ENCODE measurements at regions not wholly inside any gene's neighbourhood (a gene's known extent, or its start where the extent isn't known, plus 50 kb on each side); places are given as distances from the start of the nearest gene placed in this dataset.
A peak's percentile ranks its signal among the peaks of the same experiment; 100 is the strongest.

DNA sequence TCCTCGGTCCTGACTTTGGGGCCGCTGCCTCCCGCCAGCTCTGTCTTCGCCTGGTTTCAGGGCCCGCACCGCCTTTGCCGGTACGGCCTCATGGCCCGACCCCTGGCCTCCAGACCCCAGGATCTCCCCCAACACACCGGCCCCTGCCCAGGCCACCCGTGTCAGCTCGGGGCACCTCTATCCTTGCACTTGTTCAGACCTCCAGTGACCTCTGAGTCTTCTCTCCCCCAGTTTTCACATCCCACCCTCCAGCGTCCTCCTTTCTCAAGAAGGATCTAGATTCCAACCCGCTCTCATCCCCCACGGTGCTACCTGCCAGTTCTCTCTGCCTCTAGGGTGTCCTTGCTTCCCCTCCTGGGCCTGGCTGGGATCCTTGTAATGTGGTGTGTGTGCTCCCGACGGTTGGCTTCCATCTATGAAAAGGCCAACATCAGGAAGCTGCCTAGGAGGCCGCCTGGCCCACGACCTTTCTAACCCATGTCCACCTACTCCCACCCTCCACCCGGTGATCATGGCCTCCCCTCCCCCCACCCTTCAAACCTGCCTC lies 61.1 kb downstream of the SPATA31C2 start:
- DNase-seq: no peak

DNA sequence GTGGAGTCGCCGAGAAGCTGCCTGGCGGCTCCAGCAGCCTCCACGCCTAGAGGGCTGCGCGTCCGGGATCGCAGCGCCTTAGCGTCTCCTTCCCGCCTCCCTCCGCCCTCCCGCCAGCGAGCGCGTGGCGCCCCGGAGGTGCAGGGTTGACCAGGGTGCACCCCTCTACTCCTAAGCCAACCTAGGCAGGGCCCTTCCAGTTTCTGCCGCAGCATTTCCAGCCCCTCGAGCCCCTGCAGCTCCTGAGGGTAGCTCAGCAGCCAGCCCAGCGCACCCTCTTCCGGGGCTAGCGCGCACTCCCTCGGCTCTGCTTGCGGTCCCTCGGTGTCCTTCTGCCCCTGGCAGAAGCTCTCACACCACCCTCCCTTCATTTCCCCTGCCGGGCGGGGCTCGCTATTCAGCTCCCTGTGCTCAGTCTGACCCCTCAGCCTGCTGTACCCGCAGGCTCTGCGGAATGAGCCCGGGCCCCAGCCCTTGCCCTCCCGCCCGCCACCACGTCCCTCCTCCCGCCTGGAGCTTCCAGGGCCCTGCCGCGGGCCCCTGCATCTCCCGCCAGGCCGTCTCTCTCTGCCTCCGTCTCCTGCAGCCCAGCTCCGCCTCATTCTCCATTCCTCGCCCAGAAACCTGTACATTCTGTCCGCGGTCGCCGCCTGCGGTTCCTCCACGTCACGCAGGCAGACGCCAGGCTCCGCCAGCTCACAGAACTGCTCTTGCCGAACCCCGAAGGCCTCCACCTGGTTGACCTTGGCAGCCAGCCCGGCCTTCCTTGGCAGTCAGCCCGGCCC lies 61.8 kb downstream of the SPATA31C2 start:
- DNase-seq: peak; percentile 53

DNA sequence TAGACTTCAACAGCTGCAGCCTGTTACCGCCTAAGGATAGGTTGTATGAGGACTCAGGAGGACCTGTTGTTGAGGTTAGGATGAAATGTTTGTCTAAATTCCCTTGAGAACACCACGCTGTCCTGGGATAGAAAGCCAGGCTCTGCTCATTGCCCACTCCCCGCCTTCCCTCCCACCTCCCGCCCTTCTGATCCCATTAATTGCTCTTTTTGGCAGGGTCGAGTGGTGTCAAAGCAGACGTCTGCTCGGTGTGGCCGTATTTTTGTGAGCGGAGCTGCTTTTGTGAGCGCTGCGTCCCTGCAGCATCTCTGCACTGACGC lies 62.3 kb downstream of the SPATA31C2 start:
- no peak for DNase-seq

GRCh38 chr9:88075506-88075905 lies 62.8 kb downstream of the SPATA31C2 start:
- no peak for DNase-seq

DNA sequence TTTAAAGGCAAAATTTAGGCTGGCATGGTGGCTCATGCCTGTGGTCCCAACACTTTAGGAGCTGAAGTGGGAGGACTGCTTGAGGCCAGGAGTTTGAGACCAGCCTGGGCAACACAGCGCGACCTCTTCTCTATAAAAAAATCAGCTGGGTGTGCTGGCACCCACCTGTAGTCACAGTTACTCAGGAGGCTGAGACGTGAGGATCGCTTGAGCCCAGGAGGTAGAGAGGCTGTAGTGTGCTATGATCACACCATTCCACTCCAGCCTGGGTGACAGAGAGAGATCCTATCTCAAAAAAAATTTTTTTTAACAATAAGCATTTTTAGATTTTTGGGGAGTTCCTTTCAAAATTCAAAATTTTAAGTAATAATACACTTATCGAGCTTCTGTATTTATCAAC lies 63.3 kb downstream of the SPATA31C2 start:
- no peak for DNase-seq

DNA sequence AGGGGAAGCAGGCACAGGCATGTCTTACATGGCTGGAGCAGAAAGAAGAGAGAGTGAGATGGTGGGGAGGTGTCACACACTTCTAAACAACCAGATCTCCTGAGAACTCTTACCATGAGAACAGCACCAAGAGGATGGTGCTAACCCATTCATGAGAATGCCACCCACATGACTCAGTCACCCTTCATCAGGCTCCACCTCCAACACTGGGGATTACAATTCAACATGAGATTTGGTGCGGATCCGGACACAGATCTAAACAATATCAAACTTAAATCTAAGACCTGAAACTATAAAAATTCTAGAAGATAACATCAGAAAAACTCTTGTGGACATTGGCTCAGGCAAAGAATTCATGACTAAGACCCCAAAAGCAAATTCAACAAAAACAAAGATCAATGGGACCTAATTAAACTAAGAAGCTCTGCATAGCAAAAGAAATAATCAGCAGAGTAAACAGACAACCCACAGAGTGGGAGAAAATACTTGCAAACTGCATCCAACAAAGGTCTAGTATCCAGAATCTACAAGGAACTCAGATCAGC lies 65.4 kb downstream of the SPATA31C2 start:
- DNase-seq: no peak

- DNase-seq: no peak
These were observed 66.9 kb downstream of the SPATA31C2 start for GRCh38 chr9:88071331-88071730.

GRCh38 chr9:88065619-88066018 lies 72.7 kb downstream of the SPATA31C2 start:
- DNase-seq: no peak

GRCh38 chr9:88064554-88064953 lies 73.7 kb downstream of the SPATA31C2 start:
- DNase-seq: no peak

- DNase-seq: no peak
These were observed 77.5 kb downstream of the SPATA31C2 start for GRCh38 chr9:88060746-88061145.

DNA sequence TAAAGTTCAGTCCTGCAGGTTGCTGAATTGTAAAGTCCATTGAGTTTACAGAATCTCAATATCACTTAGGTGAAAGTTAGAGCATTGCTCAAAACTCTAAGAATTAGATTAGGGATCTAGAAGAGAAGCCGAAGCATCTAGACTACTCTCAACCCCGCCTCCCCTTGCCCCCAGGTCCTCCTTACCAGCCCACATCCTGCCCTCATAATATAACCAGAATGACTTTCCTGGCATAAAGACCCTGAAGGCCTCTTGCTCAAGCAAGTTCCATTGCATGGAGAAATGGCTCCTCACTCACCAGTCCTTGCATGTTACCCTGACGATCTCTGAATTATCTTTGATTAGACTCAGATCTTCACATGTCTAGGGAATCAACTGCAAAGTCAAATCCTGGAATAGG lies 78.8 kb downstream of the SPATA31C2 start:
- no peak for DNase-seq

DNA sequence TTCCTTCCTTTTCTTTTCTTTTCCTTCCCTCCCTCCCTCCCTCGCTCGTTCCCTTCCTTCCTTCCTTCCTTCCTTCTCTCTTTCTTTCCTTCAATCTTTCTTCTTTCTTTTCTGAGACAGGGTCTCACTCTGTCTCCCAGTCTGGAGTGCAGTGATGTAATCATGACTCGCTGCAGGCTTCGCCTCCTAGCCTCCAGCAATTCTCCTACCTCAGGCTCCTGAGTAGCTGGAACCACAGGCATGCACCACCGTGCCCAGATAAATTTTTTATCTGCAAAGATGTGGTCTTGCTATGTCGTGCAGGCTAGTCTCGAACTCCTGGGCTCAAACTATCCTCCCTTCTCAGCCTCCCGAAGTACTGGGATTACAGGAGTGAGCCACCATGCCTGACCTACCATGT lies 81.4 kb downstream of the SPATA31C2 start:
- DNase-seq: no peak

GRCh38 chr9:88053856-88054501 lies 79.6 kb upstream of the CDK20 start:
- DNase-seq: no peak

DNA sequence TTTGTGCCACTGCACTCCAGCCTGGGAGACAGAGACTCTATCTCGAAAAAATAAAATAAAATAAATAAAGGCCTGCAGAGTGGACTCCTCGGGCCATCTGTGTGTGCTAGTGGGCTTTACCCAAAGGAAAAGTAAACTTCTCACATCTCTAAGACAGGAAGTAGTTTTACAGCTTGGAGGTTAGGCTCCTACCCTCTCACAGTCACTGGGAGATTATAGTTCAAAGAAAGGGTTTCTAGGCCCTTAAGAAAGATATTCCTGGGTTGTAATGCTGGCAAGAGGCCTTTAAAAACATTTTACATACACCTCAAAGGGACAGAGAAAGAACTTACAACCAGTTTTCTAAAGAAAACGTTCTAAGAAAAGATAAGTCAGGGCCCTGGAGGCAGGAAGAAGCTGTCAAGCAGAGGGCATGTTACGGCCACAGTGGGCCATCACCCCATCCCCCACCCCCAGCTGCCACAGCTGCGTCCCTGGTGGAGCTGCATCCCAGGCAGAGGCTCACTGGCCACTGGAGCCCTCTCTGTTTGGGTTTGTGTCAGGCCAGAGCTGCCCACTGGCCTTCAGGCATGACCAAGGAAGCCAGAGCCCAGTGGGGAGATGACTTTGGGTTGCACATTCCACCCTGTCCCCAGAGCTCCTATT lies 78.1 kb upstream of the CDK20 start:
- no peak for DNase-seq

DNA sequence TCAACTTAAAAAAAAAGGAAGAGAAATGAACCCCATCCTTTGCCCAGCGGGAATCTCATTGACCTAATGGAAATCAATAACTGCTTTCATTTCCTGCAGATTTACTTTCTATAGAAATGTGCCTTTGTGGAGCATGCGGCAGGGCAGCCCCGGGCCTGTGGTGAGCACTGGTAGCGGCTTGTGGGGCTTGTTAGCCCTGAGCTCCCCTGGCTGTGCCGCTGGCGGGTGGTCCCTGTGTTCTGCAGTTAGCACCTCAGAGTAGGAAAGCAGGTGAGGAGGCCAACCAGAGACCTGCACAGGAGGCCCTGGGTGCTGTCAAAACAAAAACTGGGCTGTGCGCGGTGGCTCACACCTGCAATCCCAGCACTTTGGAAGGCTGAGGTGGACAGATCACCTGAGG lies 76.8 kb upstream of the CDK20 start:
- DNase-seq: no peak

- DNase-seq: no peak
These were observed 75.5 kb upstream of the CDK20 start for GRCh38 chr9:88049677-88050307.

GRCh38 chr9:88046542-88046941 lies 72.2 kb upstream of the CDK20 start:
- DNase-seq: no peak

GRCh38 chr9:88045686-88046085 lies 71.4 kb upstream of the CDK20 start:
- DNase-seq: no peak

- no peak for DNase-seq
These were observed 69.9 kb upstream of the CDK20 start for GRCh38 chr9:88044200-88044599.

DNA sequence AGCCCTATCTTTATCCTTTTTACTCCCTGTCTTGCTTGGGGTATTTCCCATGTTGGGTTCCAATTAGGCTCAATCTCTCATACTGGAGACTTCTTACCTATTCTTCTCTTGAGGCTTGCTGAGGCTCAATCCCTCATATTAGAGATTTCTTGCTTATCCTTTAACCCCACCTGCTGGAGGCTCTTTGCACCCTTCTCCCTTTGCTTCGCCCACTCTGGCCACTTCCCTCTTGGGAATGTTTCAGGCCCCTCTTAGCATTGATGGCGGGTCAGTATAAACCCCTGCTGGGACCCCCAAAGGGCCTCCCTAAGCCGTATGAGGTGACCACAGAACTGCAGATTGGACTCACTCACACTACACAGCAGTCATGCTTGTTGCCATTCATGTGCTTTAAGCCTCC lies 69.3 kb upstream of the CDK20 start:
- DNase-seq: no peak

- no peak for DNase-seq
These were observed 67.1 kb upstream of the CDK20 start for GRCh38 chr9:88041447-88041846.

GRCh38 chr9:88037285-88037845 lies 63.0 kb upstream of the CDK20 start:
- DNase-seq: no peak

DNA sequence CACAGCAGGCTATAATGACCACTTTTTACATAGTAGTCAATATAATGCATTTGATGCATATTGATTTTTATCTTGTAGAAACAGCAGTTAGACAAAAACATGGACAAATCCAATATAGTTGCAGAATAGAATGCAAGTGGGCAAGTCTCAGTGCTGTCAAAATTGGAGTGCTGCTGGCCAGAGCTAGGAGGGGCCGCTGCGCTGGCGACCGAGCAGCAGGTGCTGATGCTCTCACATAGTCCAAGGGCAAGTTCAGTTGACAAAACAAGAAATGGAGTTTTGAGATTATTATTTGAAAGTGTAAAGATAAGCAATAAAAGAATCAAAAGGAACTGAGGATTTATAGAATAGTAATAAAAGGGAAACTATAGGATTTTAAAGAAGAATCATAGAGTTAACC lies 60.6 kb upstream of the CDK20 start:
- no peak for DNase-seq

Data from activated CD4-positive, alpha-beta T cell treated with anti-CD3 and anti-CD28 coated beads, Interleukin-10, Interleukin-2, amounts not matched to agents 100 ng/mL and 50 ng/mL, durations not matched to agents 16 hours and 8 hours (primary cell).